GM21528 (cell line): ENCODE measurements at regions not wholly inside any gene's neighbourhood (a gene's known extent, or its start where the extent isn't known, plus 50 kb on each side); places are given as distances from the start of the nearest gene placed in this dataset.

Experiments used
- ATAC-seq: cut with Tn5 transposase; IDR thresholded peaks from one replicate; pipeline ENCODE4 v1.9.1; 2021; ENCODE audit warnings: mild to moderate bottlenecking, moderate library complexity; ENCODE audit not compliant: unreplicated experiment, low FRiP score

DNA sequence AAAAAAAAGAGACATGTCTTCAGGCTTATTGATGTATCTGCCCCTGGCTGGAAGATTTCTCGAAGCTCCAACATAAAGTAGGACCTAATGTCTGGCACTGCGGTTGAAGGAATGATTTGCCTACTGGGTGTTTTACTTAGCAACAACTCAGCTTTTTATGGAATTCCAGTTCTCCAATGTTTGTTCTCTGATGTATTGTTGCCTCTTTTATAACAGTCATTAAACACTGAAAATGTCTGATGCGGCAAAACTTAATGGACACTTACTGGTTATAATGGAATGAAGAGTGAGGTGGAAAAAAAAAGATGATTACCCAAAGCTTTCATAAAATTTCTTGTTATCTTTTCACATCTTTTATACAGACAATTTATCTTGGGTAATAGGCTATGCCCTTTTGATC lies 75.6 kb upstream of the ZFP42 start:
- no peak for ATAC-seq

DNA sequence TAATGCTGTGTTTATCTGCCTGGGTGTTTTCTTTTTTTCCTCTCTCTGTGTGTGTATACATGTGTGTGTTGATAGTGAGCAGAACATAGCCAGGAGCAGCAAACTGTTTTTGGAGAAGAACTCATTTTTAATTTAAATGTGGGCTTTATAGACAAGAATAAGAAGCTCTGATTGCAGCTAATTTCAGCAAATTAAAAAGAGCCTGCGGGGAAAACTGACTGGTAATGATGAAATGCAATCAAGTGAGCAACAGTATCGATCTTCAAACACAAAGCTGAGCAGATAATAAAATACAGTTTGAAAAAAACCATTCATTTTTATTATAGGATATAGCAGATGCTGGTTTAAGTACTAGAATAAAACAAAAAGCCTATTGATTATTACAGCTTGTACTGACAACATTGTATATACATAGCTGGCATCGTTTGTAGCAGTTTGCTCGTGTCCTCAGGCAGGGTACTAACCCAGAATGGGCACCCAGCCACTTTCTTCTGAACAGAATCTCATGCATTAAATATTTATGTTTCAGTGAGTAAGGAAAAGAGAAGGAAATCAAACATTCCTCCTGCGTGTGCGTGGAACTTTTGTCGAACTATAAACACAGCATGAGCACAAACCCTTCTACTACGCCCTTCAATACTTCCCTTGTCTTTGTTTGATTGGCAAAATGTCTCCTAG lies 73.5 kb upstream of the ZFP42 start:
- ATAC-seq: no peak

DNA sequence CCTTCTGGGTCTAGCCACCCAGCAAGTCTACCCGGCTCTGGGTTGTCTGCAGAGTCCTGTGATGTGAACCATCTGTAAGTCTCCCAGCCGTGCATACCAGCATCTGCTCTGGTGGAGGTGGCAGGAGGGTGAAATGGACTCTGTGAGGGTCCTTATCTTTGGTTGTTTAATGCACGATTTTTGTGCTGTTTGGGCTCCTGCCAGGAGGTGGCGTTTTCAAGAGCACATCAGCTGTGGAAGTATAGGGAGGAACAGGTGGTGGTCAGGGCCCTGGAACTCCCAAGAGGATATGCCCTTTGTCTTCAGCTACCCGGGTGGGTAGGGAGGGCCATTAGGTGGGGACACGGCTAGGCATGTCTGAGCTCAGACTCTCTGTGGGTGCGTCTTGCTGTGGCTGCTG lies 66.5 kb upstream of the ZFP42 start:
- ATAC-seq: no peak

DNA sequence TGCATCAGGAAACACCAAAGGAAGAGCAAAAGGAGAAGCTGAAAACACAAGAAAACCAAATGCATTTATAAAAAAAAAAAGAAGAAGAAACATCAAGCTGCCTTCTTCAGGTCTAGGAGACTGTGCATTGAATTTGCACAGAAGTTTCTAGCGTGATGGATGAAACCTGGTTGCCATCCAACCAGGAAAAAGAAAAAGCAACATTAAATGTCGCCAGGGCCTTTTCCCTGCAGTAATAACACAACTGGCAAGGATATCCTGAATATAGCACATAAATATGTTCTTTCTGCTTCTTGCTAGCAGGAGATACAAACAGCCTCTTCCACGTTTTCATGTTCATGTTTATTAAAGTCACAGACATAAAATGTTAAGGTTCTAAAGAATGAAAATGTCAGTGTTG lies 60.8 kb upstream of the ZFP42 start:
- ATAC-seq: no peak

DNA sequence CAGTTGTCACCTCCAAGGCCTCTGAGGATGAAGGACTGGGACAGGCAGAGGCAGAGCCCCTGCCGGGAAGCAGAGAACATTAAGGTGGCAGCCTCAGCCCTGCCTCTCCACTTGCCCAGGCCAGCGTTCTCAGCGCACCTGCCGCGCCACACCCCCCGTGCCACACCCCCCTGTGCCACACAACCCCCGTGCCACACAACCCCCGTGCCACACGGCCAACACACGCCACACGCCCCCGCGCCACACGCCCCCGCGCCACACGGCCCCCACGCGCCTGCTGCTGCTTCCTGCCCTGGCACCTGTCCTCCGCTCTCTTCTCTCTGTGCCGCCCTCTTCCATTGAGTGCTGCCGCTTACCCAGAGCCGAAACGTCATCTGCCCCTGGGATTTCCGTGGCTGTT lies 58.0 kb upstream of the ZFP42 start:
- no peak for ATAC-seq

DNA sequence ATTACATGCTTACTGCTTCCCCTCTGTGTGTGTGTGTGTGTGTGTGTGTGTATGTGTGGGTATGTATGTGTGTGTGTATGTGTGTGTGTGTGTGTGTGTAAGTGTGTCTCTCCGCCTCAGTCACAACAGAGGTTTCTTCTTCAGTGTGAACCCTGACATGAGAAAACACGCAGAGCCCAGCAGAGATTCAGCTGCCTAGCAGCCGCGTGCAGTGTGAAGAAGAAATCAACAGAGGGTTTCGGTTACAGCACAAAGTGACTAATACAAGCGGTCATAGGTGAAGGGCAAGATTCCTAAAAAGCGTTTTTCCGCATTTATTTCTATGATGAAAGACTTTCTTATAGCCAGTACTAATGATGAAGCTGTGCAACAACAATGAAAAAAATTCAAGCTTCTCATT lies 55.3 kb upstream of the ZFP42 start:
- ATAC-seq: no peak

DNA sequence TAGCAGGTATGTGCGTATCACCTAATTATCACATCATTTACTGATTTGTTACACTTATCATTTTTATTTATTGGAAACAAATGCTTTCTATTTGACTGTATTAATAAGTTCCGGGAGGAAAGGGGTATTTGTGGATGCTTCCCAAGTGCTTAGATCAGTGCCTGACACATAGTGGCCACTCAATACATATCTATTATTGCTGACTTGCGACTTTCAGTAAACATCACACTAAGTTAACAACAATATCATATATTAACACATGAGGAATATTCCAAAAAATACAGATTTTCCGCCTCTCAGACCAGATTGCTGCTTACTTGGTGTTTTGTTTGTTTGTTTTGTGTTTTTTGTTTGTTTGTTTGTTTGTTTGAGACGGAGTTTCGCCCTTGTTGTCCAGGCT lies 52.6 kb upstream of the ZFP42 start:
- no peak for ATAC-seq

DNA sequence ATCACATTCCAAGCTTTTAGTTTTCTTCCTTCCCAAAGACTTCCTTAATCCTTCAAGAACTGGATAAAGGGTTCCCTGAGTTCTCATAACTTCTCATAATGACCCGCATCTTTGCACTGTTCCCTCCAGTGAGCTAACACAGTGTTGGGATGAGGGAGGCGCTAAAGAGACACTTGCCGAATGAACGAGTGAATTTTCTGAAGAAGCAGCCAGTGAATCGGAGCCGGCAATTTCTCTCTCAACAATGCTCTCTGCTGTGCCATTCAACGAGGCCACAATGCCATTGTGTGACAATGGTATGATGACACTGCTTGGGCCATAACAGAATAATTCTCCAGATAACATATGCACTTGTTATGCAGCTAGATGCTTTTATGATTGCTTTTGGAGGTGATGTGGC lies 51.4 kb upstream of the ZFP42 start:
- ATAC-seq: no peak
